ENCODE measurements at regions not wholly inside any gene's neighbourhood (a gene's known extent, or its start where the extent isn't known, plus 50 kb on each side); places are given as distances from the start of the nearest gene placed in this dataset.

- Histone ChIP-seq H3K36me3 (no peaks in the 10 kb centered on the region), H3K9me3 (no peaks in the 10 kb centered on the region), H3K27me3 (no peaks in the 10 kb centered on the region), H3K4me1 (ENCODE audit: insufficient read depth) (no peaks in the 10 kb centered on the region), H3K27ac (no peak overlapping the region), H3K4me3 (no peak overlapping the region)
- no peak for DNase-seq
- 86 to 90% (median 87%) methylated on average over 6 of the region's 6 CpGs for WGBS, 3 donors
- no peak for TF ChIP-seq EP300 (IDR thresholded peaks at IDR 0.05)
- TF ChIP-seq POLR2A (IDR thresholded peaks at IDR 0.05), result no peak
- TF ChIP-seq, protein P1, sequence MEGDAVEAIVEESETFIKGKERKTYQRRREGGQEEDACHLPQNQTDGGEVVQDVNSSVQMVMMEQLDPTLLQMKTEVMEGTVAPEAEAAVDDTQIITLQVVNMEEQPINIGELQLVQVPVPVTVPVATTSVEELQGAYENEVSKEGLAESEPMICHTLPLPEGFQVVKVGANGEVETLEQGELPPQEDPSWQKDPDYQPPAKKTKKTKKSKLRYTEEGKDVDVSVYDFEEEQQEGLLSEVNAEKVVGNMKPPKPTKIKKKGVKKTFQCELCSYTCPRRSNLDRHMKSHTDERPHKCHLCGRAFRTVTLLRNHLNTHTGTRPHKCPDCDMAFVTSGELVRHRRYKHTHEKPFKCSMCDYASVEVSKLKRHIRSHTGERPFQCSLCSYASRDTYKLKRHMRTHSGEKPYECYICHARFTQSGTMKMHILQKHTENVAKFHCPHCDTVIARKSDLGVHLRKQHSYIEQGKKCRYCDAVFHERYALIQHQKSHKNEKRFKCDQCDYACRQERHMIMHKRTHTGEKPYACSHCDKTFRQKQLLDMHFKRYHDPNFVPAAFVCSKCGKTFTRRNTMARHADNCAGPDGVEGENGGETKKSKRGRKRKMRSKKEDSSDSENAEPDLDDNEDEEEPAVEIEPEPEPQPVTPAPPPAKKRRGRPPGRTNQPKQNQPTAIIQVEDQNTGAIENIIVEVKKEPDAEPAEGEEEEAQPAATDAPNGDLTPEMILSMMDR (IDR thresholded peaks at IDR 0.05), result no peak
- intact Hi-C loops (cut with DNase I), result no loop called here
These were observed 910.0 kb upstream of the ROBO1 start for GRCh38 chr3:80677796-80678195.

- H3K9me3 ChIP-seq, result no peaks in the 10 kb centered on the region
- H3K4me3 ChIP-seq, result no peak overlapping the region
- H3K36me3 ChIP-seq, result no peaks in the 10 kb centered on the region
- no peaks in the 10 kb centered on the region for H3K4me1 ChIP-seq (ENCODE audit: insufficient read depth)
- intact Hi-C loops (cut with DNase I), result no loop called here
- no peak for DNase-seq
- H3K27ac ChIP-seq, result no peak overlapping the region
- TF ChIP-seq, protein P1 (IDR thresholded peaks at IDR 0.05), result no peak
- TF ChIP-seq POLR2A (IDR thresholded peaks at IDR 0.05), result no peak
- TF ChIP-seq EP300 (IDR thresholded peaks at IDR 0.05), result no peak
- no peaks in the 10 kb centered on the region for H3K27me3 ChIP-seq
These were observed 909.1 kb upstream of the ROBO1 start for GRCh38 chr3:80676866-80677265.

DNA sequence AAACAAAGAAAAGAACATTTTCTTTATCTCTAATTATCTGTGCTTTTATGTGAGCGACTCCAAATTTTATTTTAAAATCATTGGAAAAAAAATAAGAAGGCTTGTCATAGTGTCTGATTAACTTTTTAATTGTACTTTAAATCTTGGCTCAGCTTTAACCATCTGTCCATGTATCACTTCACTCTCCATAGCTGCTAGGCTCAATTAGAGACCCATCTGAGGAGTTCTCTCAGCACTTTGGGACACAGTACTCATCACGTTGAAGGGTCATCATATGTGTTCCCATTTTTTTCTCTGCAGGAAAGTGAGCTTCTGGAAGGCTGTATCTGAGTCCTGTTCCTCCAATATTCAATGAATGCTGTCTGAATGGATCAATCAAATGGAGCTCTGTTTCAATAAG lies 908.5 kb upstream of the ROBO1 start:
- WGBS, 3 donors, result 71 to 75% (median 73%) methylated on average over 2 of the region's 2 CpGs

GRCh38 chr3:80675790-80676189 lies 908.0 kb upstream of the ROBO1 start:
- intact Hi-C loops (cut with DNase I), result no loop called here
- TF ChIP-seq, protein P1 (IDR thresholded peaks at IDR 0.05), result no peak
- TF ChIP-seq EP300 (IDR thresholded peaks at IDR 0.05) (no peak), POLR2A (IDR thresholded peaks at IDR 0.05) (no peak)
- Histone ChIP-seq H3K4me3 (no peak overlapping the region), H3K27me3 (no peaks in the 10 kb centered on the region), H3K9me3 (no peaks in the 10 kb centered on the region), H3K27ac (no peak overlapping the region), H3K36me3 (no peaks in the 10 kb centered on the region), H3K4me1 (ENCODE audit: insufficient read depth) (no peaks in the 10 kb centered on the region)
- no peak for DNase-seq
- 53 to 73% (median 65%) methylated on average over 4 of the region's 4 CpGs for WGBS, 3 donors

More for the DNA sequence above, 908.5 kb upstream of the ROBO1 start:
- intact Hi-C loops (cut with DNase I), result no loop called here
- no peaks in the 10 kb centered on the region for H3K27me3 ChIP-seq
- H3K36me3 ChIP-seq, result no peaks in the 10 kb centered on the region
- H3K4me1 ChIP-seq (ENCODE audit: insufficient read depth), result no peaks in the 10 kb centered on the region
- H3K9me3 ChIP-seq, result no peaks in the 10 kb centered on the region
- no peak overlapping the region for H3K27ac ChIP-seq
- TF ChIP-seq EP300 (IDR thresholded peaks at IDR 0.05) (no peak), POLR2A (IDR thresholded peaks at IDR 0.05) (no peak)
- TF ChIP-seq, protein P1 (IDR thresholded peaks at IDR 0.05), result no peak
- no peak overlapping the region for H3K4me3 ChIP-seq
- no peak for DNase-seq

Measured in ovary (tissue), 7 donors.